CD4-positive, alpha-beta T cell treated with Interleukin-17A for 4 hours (primary cell): ENCODE measurements at regions not wholly inside any gene's neighbourhood (a gene's known extent, or its start where the extent isn't known, plus 50 kb on each side); places are given as distances from the start of the nearest gene placed in this dataset.

ENCODE experiments used
- DNase-seq: peaks from one replicate; pipeline ENCODE4 v3.0.0-alpha.2; 2020; ENCODE audit warnings: mixed read lengths

- DNase-seq: no peak
Observed at GRCh38 chr7:16084875-16085274, 336.5 kb downstream of the CRPPA start.

GRCh38 chr7:16084370-16084769, 337.0 kb downstream of the CRPPA start:
- no peak for DNase-seq

- DNase-seq: no peak
Observed at GRCh38 chr7:16083931-16084330, 337.4 kb downstream of the CRPPA start.

GRCh38 chr7:16080131-16080530, 341.2 kb downstream of the CRPPA start:
- no peak for DNase-seq

- DNase-seq: no peak
Observed at GRCh38 chr7:16079723-16080122, 341.6 kb downstream of the CRPPA start.

- DNase-seq: peak; percentile 5
Observed at GRCh38 chr7:16078076-16078952, 343.0 kb downstream of the CRPPA start.

- no peak for DNase-seq
Observed at GRCh38 chr7:16071246-16071857, 350.0 kb downstream of the CRPPA start.

GRCh38 chr7:16070806-16071205, 350.5 kb downstream of the CRPPA start:
- no peak for DNase-seq

- DNase-seq: no peak
Observed at GRCh38 chr7:16069998-16070397, 351.3 kb downstream of the CRPPA start.

GRCh38 chr7:16068183-16068582, 353.2 kb downstream of the CRPPA start:
- DNase-seq: no peak

- DNase-seq: no peak
Observed at GRCh38 chr7:16067711-16068110, 353.6 kb downstream of the CRPPA start.

GRCh38 chr7:16066805-16067459, 354.4 kb downstream of the CRPPA start:
- DNase-seq: no peak

GRCh38 chr7:16065939-16066338, 355.4 kb downstream of the CRPPA start:
- no peak for DNase-seq

GRCh38 chr7:16063716-16064675, 357.3 kb downstream of the CRPPA start:
- DNase-seq: no peak

GRCh38 chr7:16063221-16063620, 358.1 kb downstream of the CRPPA start:
- no peak for DNase-seq

GRCh38 chr7:16062269-16062668, 359.1 kb downstream of the CRPPA start:
- DNase-seq: no peak

GRCh38 chr7:16061630-16062029, 359.7 kb downstream of the CRPPA start:
- DNase-seq: no peak

- DNase-seq: no peak
Observed at GRCh38 chr7:16061011-16061410, 360.3 kb downstream of the CRPPA start.

- no peak for DNase-seq
Observed at GRCh38 chr7:16060502-16060901, 360.8 kb downstream of the CRPPA start.

GRCh38 chr7:16055263-16055976, 365.9 kb downstream of the CRPPA start:
- DNase-seq: no peak

- DNase-seq: no peak
Observed at GRCh38 chr7:16051561-16052255, 365.2 kb upstream of the MEOX2 start.
